ENCODE measurements at regions not wholly inside any gene's neighbourhood (a gene's known extent, or its start where the extent isn't known, plus 50 kb on each side); places are given as distances from the start of the nearest gene placed in this dataset.

- TF ChIP-seq BHLHE40 (IDR thresholded peaks at IDR 0.05; ENCODE audit: borderline replicate concordance) (no peak), HDGF (IDR thresholded peaks at IDR 0.05; ENCODE audit: borderline replicate concordance) (no peak), FOXA1 (IDR thresholded peaks at IDR 0.05) (no peak), ELF4 (IDR thresholded peaks at IDR 0.05) (no peak), ZNF384 (IDR thresholded peaks at IDR 0.05) (no peak), LEF1 (IDR thresholded peaks at IDR 0.05; ENCODE audit: borderline replicate concordance) (no peak), SP1 (IDR thresholded peaks at IDR 0.05) (no peak), TARDBP (IDR thresholded peaks at IDR 0.05) (no peak), CTBP1 (IDR thresholded peaks at IDR 0.05; ENCODE audit: borderline replicate concordance) (no peak)
These were observed 80.3 kb downstream of the ATPSCKMT start for GRCh38 chr5:10169359-10169758.
